ENCODE measurements at regions not wholly inside any gene's neighbourhood (a gene's known extent, or its start where the extent isn't known, plus 50 kb on each side); places are given as distances from the start of the nearest gene placed in this dataset.
"Not testable (repeated sequence)": the region's sequence is repeated elsewhere in the genome, so short reads cannot be mapped to it uniquely, and the experiment has no call there.

GRCh38 chr2:189312211-189312610, 129.1 kb upstream of the WDR75 start:
- DNase-seq (ENCODE audit: low spot score), result no peak

- DNase-seq (ENCODE audit: low spot score), result no peak
Observed at GRCh38 chr2:189312643-189313042, 128.6 kb upstream of the WDR75 start.

GRCh38 chr2:189318761-189319160, 122.5 kb upstream of the WDR75 start:
- no peak for DNase-seq (ENCODE audit: low spot score)

GRCh38 chr2:189319424-189319823, 121.8 kb upstream of the WDR75 start:
- DNase-seq (ENCODE audit: low spot score), result not testable (repeated sequence)

- no peak for DNase-seq (ENCODE audit: low spot score)
Observed at GRCh38 chr2:189327879-189328847, 113.1 kb upstream of the WDR75 start.

- DNase-seq (ENCODE audit: low spot score), result no peak
Observed at GRCh38 chr2:189328848-189329245, 112.4 kb upstream of the WDR75 start.

GRCh38 chr2:189336276-189336975, 104.8 kb upstream of the WDR75 start:
- DNase-seq (ENCODE audit: low spot score), result no peak

- no peak for DNase-seq (ENCODE audit: low spot score)
Observed at GRCh38 chr2:189337656-189338055, 103.6 kb upstream of the WDR75 start.

- DNase-seq (ENCODE audit: low spot score), result no peak
Observed at GRCh38 chr2:189338115-189338514, 103.2 kb upstream of the WDR75 start.

GRCh38 chr2:189341077-189341476, 100.2 kb upstream of the WDR75 start:
- no peak for DNase-seq (ENCODE audit: low spot score)

- no peak for DNase-seq (ENCODE audit: low spot score)
Observed at GRCh38 chr2:189344043-189344442, 97.2 kb upstream of the WDR75 start.

- peak; percentile 2 for DNase-seq (ENCODE audit: low spot score)
Observed at GRCh38 chr2:189347540-189347939, 93.7 kb upstream of the WDR75 start.

- DNase-seq (ENCODE audit: low spot score), result no peak
Observed at GRCh38 chr2:189348369-189348768, 92.9 kb upstream of the WDR75 start.

- DNase-seq (ENCODE audit: low spot score), result no peak
Observed at GRCh38 chr2:189350540-189351209, 90.6 kb upstream of the WDR75 start.

- DNase-seq (ENCODE audit: low spot score), result not testable (repeated sequence)
Observed at GRCh38 chr2:189351933-189352332, 89.3 kb upstream of the WDR75 start.

- not testable (repeated sequence) for DNase-seq (ENCODE audit: low spot score)
Observed at GRCh38 chr2:189357375-189357774, 83.9 kb upstream of the WDR75 start.

- no peak for DNase-seq (ENCODE audit: low spot score)
Observed at GRCh38 chr2:189360861-189361260, 80.4 kb upstream of the WDR75 start.

GRCh38 chr2:189362283-189362682, 79.0 kb upstream of the WDR75 start:
- DNase-seq (ENCODE audit: low spot score), result no peak

- no peak for DNase-seq (ENCODE audit: low spot score)
Observed at GRCh38 chr2:189363559-189363958, 77.7 kb upstream of the WDR75 start.

- no peak for DNase-seq (ENCODE audit: low spot score)
Observed at GRCh38 chr2:189364607-189365006, 76.7 kb upstream of the WDR75 start.

- DNase-seq (ENCODE audit: low spot score), result no peak
Observed at GRCh38 chr2:189366349-189366748, 74.9 kb upstream of the WDR75 start.

- DNase-seq (ENCODE audit: low spot score), result no peak
Observed at GRCh38 chr2:189367343-189367742, 73.9 kb upstream of the WDR75 start.

GRCh38 chr2:189369566-189369965, 71.7 kb upstream of the WDR75 start:
- DNase-seq (ENCODE audit: low spot score), result no peak

Data from activated CD4-positive, alpha-beta T cell treated with anti-CD3 and anti-CD28 coated beads, Interleukin-2, Interleukin-4, amounts not matched to agents 100 ng/mL and 50 ng/mL, durations not matched to agents 16 hours and 8 hours (primary cell).